HG03558 (cell line): ENCODE measurements at regions not wholly inside any gene's neighbourhood (a gene's known extent, or its start where the extent isn't known, plus 50 kb on each side); places are given as distances from the start of the nearest gene placed in this dataset.

Experiments used
- ATAC-seq: cut with Tn5 transposase; IDR thresholded peaks from one replicate; pipeline ENCODE4 v1.9.1; 2021; ENCODE audit warnings: moderate number of reproducible peaks; ENCODE audit not compliant: unreplicated experiment; ENCODE audit errors: extremely low read depth

- ATAC-seq = no peak
Observed at GRCh38 chr2:21467910-21468309, 344.1 kb downstream of the TDRD15 start.

- no peak for ATAC-seq
Observed at GRCh38 chr2:21468624-21469023, 344.9 kb downstream of the TDRD15 start.

- no peak for ATAC-seq
Observed at GRCh38 chr2:21469158-21469557, 345.4 kb downstream of the TDRD15 start.

GRCh38 chr2:21469564-21469963 is 345.8 kb downstream of the TDRD15 start:
- ATAC-seq = no peak

- ATAC-seq = no peak
Observed at GRCh38 chr2:21480162-21480561, 356.4 kb downstream of the TDRD15 start.

GRCh38 chr2:21484643-21485042 is 360.9 kb downstream of the TDRD15 start:
- ATAC-seq = no peak

- ATAC-seq = no peak
Observed at GRCh38 chr2:21486445-21486844, 362.7 kb downstream of the TDRD15 start.

GRCh38 chr2:21489080-21489479 is 365.3 kb downstream of the TDRD15 start:
- ATAC-seq = no peak

- ATAC-seq = no peak
Observed at GRCh38 chr2:21498016-21498415, 374.2 kb downstream of the TDRD15 start.

DNA sequence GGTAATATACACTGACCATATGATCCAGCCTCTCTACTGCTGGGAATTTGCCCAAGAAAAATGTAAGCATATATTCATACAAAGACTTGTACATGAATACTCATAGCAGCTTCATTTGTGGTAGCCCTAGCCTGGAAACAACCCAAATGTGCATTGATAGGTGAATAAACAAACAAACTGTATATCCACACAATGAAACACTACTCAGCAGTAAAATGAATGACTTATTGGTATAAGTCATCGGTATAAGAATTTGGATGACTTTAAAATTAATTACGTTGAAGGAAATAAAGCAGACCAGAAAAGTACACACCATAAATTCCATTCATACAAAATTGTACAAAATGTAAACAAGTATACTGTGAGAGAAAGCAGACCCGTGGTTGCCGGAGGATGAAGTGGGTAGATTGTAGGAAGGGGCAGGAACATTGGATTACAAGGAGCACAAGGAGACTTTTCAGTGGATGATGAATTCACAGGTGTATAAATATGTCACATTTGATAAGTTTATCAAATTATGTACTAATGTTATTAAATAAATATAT is 376.7 kb downstream of the TDRD15 start:
- no peak for ATAC-seq

DNA sequence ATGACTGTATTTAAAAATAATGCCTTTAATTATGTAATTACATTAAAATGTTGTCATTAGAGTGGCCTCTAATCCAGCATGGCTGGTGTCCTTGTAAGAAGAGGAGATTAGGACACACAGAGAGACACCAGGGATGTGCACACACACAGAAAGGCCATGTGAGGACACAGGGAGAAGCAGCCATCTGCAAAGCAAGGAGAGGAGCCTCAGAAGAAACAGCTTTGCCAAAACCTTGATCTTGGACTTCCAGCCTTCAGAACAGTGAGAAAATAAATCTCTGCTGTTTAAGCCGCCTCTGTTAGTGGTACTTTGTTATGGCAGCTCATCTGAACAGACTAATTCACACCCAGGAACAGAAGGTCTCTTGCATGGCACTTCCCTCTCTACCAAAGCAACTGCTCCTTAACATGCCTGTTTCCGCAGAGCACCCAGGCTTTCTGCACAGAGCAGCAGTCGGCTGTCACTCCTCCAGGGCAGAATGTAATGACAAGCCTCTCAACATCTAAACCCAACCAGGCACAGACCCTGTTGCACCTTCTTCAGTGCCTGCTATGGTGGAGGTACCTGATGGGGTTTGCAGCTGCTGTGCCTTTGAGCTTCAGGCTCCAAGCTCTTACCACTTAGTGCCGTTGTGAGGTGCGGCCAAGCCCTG is 377.7 kb downstream of the TDRD15 start:
- no peak for ATAC-seq

DNA sequence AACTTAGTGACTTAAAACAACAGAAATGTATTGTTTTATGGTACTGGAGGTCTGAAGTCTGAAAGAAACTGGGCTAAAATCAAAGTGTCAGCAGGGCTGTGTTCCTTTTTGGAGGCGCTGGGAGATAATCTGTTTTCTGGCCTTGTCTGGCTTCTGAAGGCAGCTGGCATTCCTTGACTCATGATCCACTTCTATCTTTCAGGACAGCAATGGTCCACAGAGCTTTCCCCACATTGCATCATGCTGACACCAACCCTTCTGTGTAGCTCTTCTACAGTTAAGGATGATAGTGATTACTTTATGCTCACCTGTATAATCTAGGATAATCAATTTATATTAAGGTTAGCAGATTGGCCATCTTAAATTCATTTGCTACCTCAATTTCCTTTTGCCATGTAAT is 392.1 kb downstream of the TDRD15 start:
- no peak for ATAC-seq

DNA sequence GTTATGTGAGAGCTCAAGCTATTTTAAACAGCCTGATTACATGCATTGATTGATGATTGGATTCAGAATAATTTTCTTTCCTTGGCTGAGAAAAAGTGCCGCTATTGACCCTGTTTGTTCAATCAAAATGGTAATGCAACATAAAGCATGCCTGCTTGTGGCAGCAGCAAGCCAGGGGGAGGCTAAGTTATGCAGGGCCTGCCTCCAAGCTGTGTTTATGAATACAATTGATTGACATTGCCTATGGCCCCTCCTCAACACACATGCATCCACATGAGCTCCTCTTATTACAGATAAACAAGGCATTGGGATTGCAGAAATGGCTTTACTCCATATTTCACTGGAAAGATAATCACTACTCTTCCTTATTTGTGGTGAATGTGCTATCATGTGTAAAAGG is 395.6 kb downstream of the TDRD15 start:
- no peak for ATAC-seq

- ATAC-seq = no peak
Observed at GRCh38 chr2:21519821-21520220, 396.1 kb downstream of the TDRD15 start.

- no peak for ATAC-seq
Observed at GRCh38 chr2:21535826-21536225, 412.1 kb downstream of the TDRD15 start.

DNA sequence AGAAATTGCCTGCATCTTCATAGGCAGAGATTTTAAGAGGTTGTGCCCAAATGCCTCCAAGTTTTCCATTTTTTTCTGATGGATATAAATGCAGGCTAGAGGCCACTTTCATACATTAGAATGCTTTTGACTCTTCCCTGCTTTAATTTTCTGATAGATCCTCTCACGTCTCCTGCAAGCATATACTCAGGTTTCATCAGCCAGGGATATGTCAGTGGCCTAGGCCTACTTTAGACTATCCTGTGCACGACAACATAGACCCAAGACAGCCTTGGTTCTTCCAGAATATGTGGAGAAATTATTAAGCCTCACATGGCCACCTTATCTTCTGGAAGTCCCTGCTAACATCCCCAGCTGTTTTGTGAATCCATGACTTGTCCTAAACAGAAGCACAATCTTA is 415.9 kb downstream of the TDRD15 start:
- no peak for ATAC-seq

- no peak for ATAC-seq
Observed at GRCh38 chr2:21543630-21544029, 419.9 kb downstream of the TDRD15 start.

DNA sequence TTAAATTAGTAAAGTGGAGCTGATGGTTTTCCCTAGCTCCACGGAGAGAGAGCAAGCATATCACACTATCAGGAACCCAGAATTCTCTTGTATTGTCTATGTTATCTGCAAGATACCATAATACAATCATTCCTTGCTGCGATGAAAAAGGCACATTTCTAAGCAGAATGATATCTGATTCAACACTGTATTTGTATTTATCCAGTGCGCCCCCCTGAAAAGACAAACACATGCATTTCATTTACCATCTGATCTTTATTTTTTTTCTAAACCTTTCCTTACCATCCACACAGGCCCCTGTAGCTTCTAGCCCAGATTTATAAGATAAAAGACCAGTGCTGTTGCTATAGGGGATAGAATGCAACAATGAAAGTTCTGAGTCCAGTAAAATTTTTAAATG is 420.6 kb downstream of the TDRD15 start:
- no peak for ATAC-seq

- no peak for ATAC-seq
Observed at GRCh38 chr2:21552981-21553380, 429.2 kb downstream of the TDRD15 start.

- ATAC-seq = no peak
Observed at GRCh38 chr2:21559351-21559750, 435.6 kb downstream of the TDRD15 start.

DNA sequence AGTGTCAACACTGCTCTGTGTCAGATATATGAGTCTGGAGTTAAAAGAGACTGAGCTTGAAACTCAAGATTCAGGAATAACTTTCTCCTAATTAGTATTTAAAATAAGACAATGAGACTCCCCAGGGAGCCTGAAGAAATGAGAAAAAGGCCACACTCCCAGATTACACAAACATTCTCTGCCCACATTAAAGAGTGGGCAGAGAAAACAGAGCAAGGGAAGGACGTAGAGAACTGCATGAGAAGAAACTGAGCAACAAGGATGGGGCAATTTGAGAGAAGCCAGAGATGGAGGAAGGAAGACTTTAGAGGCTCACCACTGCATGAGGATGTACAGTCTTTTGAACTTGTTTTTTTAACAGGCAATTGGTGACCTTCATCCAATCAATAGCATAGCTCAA is 438.2 kb downstream of the TDRD15 start:
- ATAC-seq = no peak

- no peak for ATAC-seq
Observed at GRCh38 chr2:21567395-21567794, 443.6 kb downstream of the TDRD15 start.
